Fibroblast of pulmonary artery (primary cell): ENCODE measurements at regions not wholly inside any gene's neighbourhood (a gene's known extent, or its start where the extent isn't known, plus 50 kb on each side); places are given as distances from the start of the nearest gene placed in this dataset.

ENCODE experiments used
- DNase-seq: peaks from one replicate; pipeline ENCODE4 v3.0.0-alpha.2; 2010; ENCODE audit warnings: low read depth
- H3K4me3 ChIP-seq: replicated peaks from 2 replicates; pipeline ENCODE4 v1.5.1; 2011; ENCODE audit warnings: low read depth, mild to moderate bottlenecking, control low read depth, low read length, moderate library complexity
- TF ChIP-seq, protein P1 (sequence below): IDR thresholded peaks from 2 replicates; pipeline ENCODE4 v1.5.1; 2011; ENCODE audit warnings: mild to moderate bottlenecking, control low read depth, low read length, inconsistent platforms; ENCODE audit errors: missing control alignments

DNA sequence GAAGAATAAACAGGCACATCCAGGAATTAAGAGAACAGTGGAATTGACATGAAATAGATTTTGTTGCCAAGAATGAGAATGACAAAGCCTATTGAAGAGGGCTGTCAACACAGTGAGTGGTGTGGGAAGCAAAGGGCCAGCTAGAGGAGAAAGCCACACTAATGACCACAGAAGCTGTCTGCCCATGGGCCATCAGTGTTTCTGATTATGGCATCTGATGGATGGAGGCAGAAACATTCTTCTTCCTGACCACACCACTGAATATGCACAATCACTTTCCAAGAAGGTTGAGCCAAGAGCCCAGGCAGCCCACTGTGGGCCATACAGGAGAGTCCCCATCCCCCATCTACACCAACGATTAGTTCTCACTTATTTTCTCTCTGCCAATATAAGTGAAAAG lies 146.0 kb upstream of the SH3BP4 start:
- no peak overlapping the region for H3K4me3 ChIP-seq
- TF ChIP-seq, protein P1, sequence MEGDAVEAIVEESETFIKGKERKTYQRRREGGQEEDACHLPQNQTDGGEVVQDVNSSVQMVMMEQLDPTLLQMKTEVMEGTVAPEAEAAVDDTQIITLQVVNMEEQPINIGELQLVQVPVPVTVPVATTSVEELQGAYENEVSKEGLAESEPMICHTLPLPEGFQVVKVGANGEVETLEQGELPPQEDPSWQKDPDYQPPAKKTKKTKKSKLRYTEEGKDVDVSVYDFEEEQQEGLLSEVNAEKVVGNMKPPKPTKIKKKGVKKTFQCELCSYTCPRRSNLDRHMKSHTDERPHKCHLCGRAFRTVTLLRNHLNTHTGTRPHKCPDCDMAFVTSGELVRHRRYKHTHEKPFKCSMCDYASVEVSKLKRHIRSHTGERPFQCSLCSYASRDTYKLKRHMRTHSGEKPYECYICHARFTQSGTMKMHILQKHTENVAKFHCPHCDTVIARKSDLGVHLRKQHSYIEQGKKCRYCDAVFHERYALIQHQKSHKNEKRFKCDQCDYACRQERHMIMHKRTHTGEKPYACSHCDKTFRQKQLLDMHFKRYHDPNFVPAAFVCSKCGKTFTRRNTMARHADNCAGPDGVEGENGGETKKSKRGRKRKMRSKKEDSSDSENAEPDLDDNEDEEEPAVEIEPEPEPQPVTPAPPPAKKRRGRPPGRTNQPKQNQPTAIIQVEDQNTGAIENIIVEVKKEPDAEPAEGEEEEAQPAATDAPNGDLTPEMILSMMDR: no peak
- no peak for DNase-seq

- TF ChIP-seq, protein P1: no peak
- no peak for DNase-seq
- H3K4me3 ChIP-seq: no peak overlapping the region
Observed at GRCh38 chr2:234804704-234805103, 147.1 kb upstream of the SH3BP4 start.

DNA sequence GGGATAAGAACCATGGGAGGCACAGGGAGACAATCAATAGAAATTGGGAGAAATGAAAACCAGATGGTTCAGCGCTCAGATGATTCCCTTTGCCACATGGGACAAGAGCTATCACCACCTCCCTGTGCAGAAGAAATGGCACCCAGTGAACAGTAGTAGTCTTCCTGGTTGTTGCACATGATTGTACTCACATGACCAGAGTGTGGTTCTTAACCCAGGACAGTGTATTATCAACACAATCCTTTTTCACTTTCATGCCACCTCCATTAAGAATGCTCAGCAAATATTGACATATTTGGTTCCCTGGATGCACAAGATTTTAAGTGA lies 149.0 kb upstream of the SH3BP4 start:
- TF ChIP-seq, protein P1: no peak
- DNase-seq: no peak

GRCh38 chr2:234802071-234802844 lies 149.6 kb upstream of the SH3BP4 start:
- TF ChIP-seq, protein P1: no peak
- no peak overlapping the region for H3K4me3 ChIP-seq
- no peak for DNase-seq

More for the DNA sequence above, 149.0 kb upstream of the SH3BP4 start:
- H3K4me3 ChIP-seq: no peak overlapping the region

GRCh38 chr2:234797566-234798250 lies 154.1 kb upstream of the SH3BP4 start:
- no peak for DNase-seq
- TF ChIP-seq, protein P1: no peak
- no peak overlapping the region for H3K4me3 ChIP-seq

DNA sequence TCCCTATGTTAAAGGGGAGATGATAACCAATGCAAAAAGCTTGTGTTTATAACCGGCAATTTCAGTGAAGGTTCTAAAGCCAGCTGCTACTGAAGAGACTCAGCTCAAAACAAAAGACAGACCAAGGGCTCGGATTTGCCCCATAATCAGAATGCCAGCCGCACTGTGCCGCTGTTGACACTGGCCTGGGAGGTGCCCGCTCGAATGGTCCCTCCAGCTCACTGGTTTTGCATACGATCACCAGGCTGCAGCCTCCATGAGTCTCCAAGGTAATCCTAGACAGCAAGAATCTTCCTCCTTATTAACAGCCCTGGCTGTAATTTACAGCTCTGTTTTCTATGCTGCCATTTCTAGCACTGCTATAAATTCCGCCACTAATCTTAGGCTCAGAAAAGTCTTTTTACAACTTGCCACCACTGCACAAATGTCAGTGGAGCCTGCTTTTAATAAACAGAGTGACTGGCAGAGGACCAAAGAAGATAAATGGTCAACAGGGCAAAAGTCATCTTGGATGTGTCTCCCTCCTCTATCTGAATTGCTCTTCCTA lies 155.7 kb upstream of the SH3BP4 start:
- H3K4me3 ChIP-seq: no peak overlapping the region

More for the DNA sequence above, 155.7 kb upstream of the SH3BP4 start:
- DNase-seq: no peak
- TF ChIP-seq, protein P1: no peak
